H9 (cell line): ENCODE measurements at regions not wholly inside any gene's neighbourhood (a gene's known extent, or its start where the extent isn't known, plus 50 kb on each side); places are given as distances from the start of the nearest gene placed in this dataset.

ENCODE experiments used
- DNase-seq: peaks from one replicate; pipeline ENCODE4 v3.0.0-alpha.2; 2017
- H2AFZ ChIP-seq: one replicate; pipeline ENCODE4 v1.6.1; 2013; ENCODE audit warnings: mild to moderate bottlenecking, low read length, control low read depth, moderate library complexity
- H2AK5ac ChIP-seq: 2 replicates; pipeline ENCODE4 v1.6.1; 2013; ENCODE audit warnings: low read length, control low read depth, mixed read lengths; ENCODE audit not compliant: insufficient read length
- H2BK120ac ChIP-seq: one replicate; pipeline ENCODE4 v1.6.1; 2013; ENCODE audit warnings: low read depth, mild to moderate bottlenecking, low read length, control low read depth, inconsistent platforms; ENCODE audit not compliant: poor library complexity, severe bottlenecking
- H2BK12ac ChIP-seq: 2 replicates; pipeline ENCODE4 v1.6.1; 2013; ENCODE audit warnings: low read length, control low read depth, mixed read lengths, low read depth; ENCODE audit not compliant: insufficient read length
- H2BK15ac ChIP-seq: 2 replicates; pipeline ENCODE4 v1.6.1; 2013; ENCODE audit warnings: low read depth, low read length, control low read depth
- H2BK20ac ChIP-seq: one replicate; pipeline ENCODE4 v1.6.1; 2013; ENCODE audit warnings: low read depth, mild to moderate bottlenecking, low read length, control low read depth, inconsistent platforms; ENCODE audit not compliant: poor library complexity, severe bottlenecking
- H2BK5ac ChIP-seq: 2 replicates; pipeline ENCODE4 v1.6.1; 2013; ENCODE audit warnings: low read length, control low read depth, mixed read lengths; ENCODE audit not compliant: insufficient read length
- H3K14ac ChIP-seq: 2 replicates; pipeline ENCODE4 v1.6.1; 2013; ENCODE audit warnings: low read length, control low read depth; ENCODE audit not compliant: insufficient read depth
- H3K18ac ChIP-seq: 2 replicates; pipeline ENCODE4 v1.6.1; 2013; ENCODE audit warnings: low read depth, mild to moderate bottlenecking, mixed read lengths, low read length, control low read depth; ENCODE audit not compliant: insufficient read length
- H3K23ac ChIP-seq: 2 replicates; pipeline ENCODE4 v1.6.1; 2013; ENCODE audit warnings: low read length, control low read depth, mixed read lengths, low read depth; ENCODE audit not compliant: insufficient read length
- H3K23me2 ChIP-seq: 2 replicates; pipeline ENCODE4 v1.6.1; 2013; ENCODE audit warnings: low read depth, mild to moderate bottlenecking, mixed read lengths, low read length, control low read depth; ENCODE audit not compliant: insufficient read length, poor library complexity, severe bottlenecking
- H3K27ac ChIP-seq: 2 replicates; pipeline ENCODE4 v1.5.1; 2013; ENCODE audit warnings: low read length, control low read depth, mixed read lengths, low read depth; ENCODE audit not compliant: insufficient read length
- H3K27me3 ChIP-seq: 2 replicates; pipeline ENCODE4 v1.6.1; 2013; ENCODE audit warnings: low read length, control low read depth, inconsistent platforms; ENCODE audit not compliant: insufficient read depth
- H3K4ac ChIP-seq: 2 replicates; pipeline ENCODE4 v1.6.1; 2013; ENCODE audit warnings: low read depth, mild to moderate bottlenecking, control low read depth, inconsistent platforms, low read length, moderate library complexity
- H3K4me1 ChIP-seq: 2 replicates; pipeline ENCODE4 v1.6.1; 2013; ENCODE audit warnings: low read length, control low read depth, inconsistent platforms; ENCODE audit not compliant: insufficient read depth
- H3K4me2 ChIP-seq: 2 replicates; pipeline ENCODE4 v1.6.1; 2013; ENCODE audit warnings: low read length, control low read depth, mixed read lengths; ENCODE audit not compliant: insufficient read length, insufficient read depth
- H3K56ac ChIP-seq: 2 replicates; pipeline ENCODE4 v1.6.1; 2013; ENCODE audit warnings: low read depth, mild to moderate bottlenecking, mixed read lengths, low read length, control low read depth; ENCODE audit not compliant: insufficient read length
- H3K79me1 ChIP-seq: 2 replicates; pipeline ENCODE4 v1.6.1; 2013; ENCODE audit warnings: low read depth, mild to moderate bottlenecking, moderate library complexity, low read length, control low read depth, inconsistent platforms; ENCODE audit not compliant: insufficient read depth, poor library complexity, severe bottlenecking
- H3K79me2 ChIP-seq: 2 replicates; pipeline ENCODE4 v1.6.1; 2013; ENCODE audit warnings: low read length, control low read depth, inconsistent platforms; ENCODE audit not compliant: insufficient read depth
- H3K9ac ChIP-seq: 2 replicates; pipeline ENCODE4 v1.6.1; 2013; ENCODE audit warnings: low read length, control low read depth, mixed read lengths; ENCODE audit not compliant: insufficient read length; ENCODE audit errors: extremely low read depth
- H3K9me3 ChIP-seq: one replicate; pipeline ENCODE4 v1.6.1; 2013; ENCODE audit warnings: low read depth, low read length, inconsistent platforms; ENCODE audit not compliant: control insufficient read depth
- H3T11ph ChIP-seq: one replicate; pipeline ENCODE4 v1.6.1; 2013; ENCODE audit warnings: mild to moderate bottlenecking, low read length, control low read depth, inconsistent platforms
- H4K20me1 ChIP-seq: one replicate; pipeline ENCODE4 v1.6.1; 2013; ENCODE audit not compliant: control insufficient read depth, insufficient read length, insufficient read depth
- H4K5ac ChIP-seq: 2 replicates; pipeline ENCODE4 v1.6.1; 2013; ENCODE audit warnings: low read depth, mild to moderate bottlenecking, mixed read lengths, low read length, control low read depth; ENCODE audit not compliant: insufficient read length
- H4K8ac ChIP-seq: replicated peaks from 2 replicates; pipeline ENCODE4 v1.6.1; 2013; ENCODE audit warnings: low read length, control low read depth, mixed read lengths, low read depth; ENCODE audit not compliant: insufficient read length
- H4K91ac ChIP-seq: 2 replicates; pipeline ENCODE4 v1.6.1; 2013; ENCODE audit warnings: low read depth, mild to moderate bottlenecking, moderate library complexity, mixed read lengths, low read length, control low read depth; ENCODE audit not compliant: insufficient read length
- H3K27ac Mint-ChIP-seq, 3 experiments: 2 replicates in 2 of 3; 3 replicates in 1 of 3; pipeline ENCODE4 v1.8.0; 2020 to 2021; ENCODE audit warnings: mixed read lengths in 3 of 3, mild to moderate bottlenecking in 1 of 3, moderate library complexity in 1 of 3
- H3K27me3 Mint-ChIP-seq: 2 replicates; pipeline ENCODE4 v1.8.0; 2021; ENCODE audit warnings: low read depth, mild to moderate bottlenecking, moderate library complexity, mixed read lengths
- H3K36me3 Mint-ChIP-seq, 3 experiments: 2 replicates in 2 of 3; 3 replicates in 1 of 3; pipeline ENCODE4 v1.8.0; 2020 to 2021; ENCODE audit warnings: low read depth in 3 of 3, mixed read lengths in 3 of 3; ENCODE audit not compliant: insufficient read depth in 1 of 3
- H3K4me1 Mint-ChIP-seq, 2 experiments: 2 replicates each; pipeline ENCODE4 v1.8.0; 2020; ENCODE audit warnings: mixed read lengths in 2 of 2
- H3K4me3 Mint-ChIP-seq, 2 experiments: 2 replicates in 1 of 2; 3 replicates in 1 of 2; pipeline ENCODE4 v1.8.0; 2020 to 2021; ENCODE audit warnings: mild to moderate bottlenecking in 2 of 2, mixed read lengths in 2 of 2, moderate library complexity in 1 of 2
- H3K9me3 Mint-ChIP-seq, 2 experiments: 2 replicates in 1 of 2; 3 replicates in 1 of 2; pipeline ENCODE4 v1.8.0; 2020; ENCODE audit warnings: mild to moderate bottlenecking in 2 of 2, mixed read lengths in 2 of 2, moderate library complexity in 1 of 2
- WGBS: extraction: QIAGEN DNeasy Blood & Tissue Kit; methylation state at CpG from one replicate; pipeline ENCODE4 v1.1.7; 2013; ENCODE audit warnings: missing lambda C conversion rate, low lambda C conversion rate, mixed read lengths; ENCODE audit not compliant: insufficient read length; ENCODE audit errors: extremely low coverage; 5-methylcytosine and 5-hydroxymethylcytosine counted together
- TF ChIP-seq, protein P1 (sequence below): fragments of 200-600 bp; sonication (generic); conservative IDR thresholded peaks from 3 replicates; pipeline ENCODE4 v1.8.0; 2021; ENCODE audit warnings: antibody characterized with exemption, mild to moderate bottlenecking

DNA sequence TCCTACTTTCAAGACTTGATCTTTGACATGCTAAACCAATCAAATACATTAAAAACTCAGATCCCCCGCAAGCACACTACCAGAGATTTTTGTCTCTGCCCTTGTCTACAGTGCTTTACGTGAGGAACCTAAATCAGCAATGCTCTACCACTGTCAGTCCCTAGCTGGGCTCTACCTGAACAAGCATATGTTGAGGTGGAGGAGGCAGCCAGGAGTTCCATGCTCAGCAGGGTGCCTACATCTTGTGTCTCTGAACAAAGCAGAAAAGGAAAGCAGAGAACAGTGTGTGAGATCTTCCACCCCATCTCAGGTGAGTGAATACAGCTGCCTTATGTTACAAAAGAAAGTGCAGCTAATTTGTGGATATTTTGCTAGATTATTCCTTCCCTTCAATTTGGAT lies 255.0 kb downstream of the NDUFS4 start:
- Histone ChIP-seq H3K79me2 (no peaks in the 10 kb centered on the region), H3K4ac (no peak overlapping the region), H3K14ac (no peak overlapping the region), H3K23me2 (no peaks in the 10 kb centered on the region), H3K56ac (no peak overlapping the region), H2AK5ac (no peak overlapping the region), H2AFZ (no peak overlapping the region), H3K9me3 (no peaks in the 10 kb centered on the region), H4K8ac (no peak overlapping the region), H2BK120ac (no peak overlapping the region), H3T11ph (no peak overlapping the region), H2BK20ac (no peak overlapping the region), H3K27ac (no peak overlapping the region), H2BK12ac (no peak overlapping the region), H3K9ac (no peak overlapping the region), H3K79me1 (no peaks in the 10 kb centered on the region), H3K18ac (no peak overlapping the region), H2BK5ac (no peak overlapping the region), H3K4me1 (no peaks in the 10 kb centered on the region), H3K4me2 (no peak overlapping the region), H2BK15ac (no peak overlapping the region), H3K27me3 (no peaks in the 10 kb centered on the region), H4K5ac (no peak overlapping the region), H3K23ac (no peak overlapping the region), H4K91ac (no peak overlapping the region), H4K20me1 (no peaks in the 10 kb centered on the region)
- TF ChIP-seq, protein P1, sequence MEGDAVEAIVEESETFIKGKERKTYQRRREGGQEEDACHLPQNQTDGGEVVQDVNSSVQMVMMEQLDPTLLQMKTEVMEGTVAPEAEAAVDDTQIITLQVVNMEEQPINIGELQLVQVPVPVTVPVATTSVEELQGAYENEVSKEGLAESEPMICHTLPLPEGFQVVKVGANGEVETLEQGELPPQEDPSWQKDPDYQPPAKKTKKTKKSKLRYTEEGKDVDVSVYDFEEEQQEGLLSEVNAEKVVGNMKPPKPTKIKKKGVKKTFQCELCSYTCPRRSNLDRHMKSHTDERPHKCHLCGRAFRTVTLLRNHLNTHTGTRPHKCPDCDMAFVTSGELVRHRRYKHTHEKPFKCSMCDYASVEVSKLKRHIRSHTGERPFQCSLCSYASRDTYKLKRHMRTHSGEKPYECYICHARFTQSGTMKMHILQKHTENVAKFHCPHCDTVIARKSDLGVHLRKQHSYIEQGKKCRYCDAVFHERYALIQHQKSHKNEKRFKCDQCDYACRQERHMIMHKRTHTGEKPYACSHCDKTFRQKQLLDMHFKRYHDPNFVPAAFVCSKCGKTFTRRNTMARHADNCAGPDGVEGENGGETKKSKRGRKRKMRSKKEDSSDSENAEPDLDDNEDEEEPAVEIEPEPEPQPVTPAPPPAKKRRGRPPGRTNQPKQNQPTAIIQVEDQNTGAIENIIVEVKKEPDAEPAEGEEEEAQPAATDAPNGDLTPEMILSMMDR, result no peak
- Mint-ChIP-seq H3K27me3 (peaks cover 2% of the 10 kb centered on the region; the same call in 1 of the 2 replicates), H3K4me1 (peaks cover 18 to 25% of the 10 kb centered on the region in 2 experiments), H3K9me3 (no peaks in the 10 kb centered on the region; a peak in 1 of 5 replicates), H3K27ac (no peak overlapping the region; a peak in 1 of 7 replicates), H3K4me3 (no peak overlapping the region), H3K36me3 (no peaks in the 10 kb centered on the region)
- no peak for DNase-seq
- no CpG with 5 or more reads among the region's 2 CpGs for WGBS
